HG03565 (cell line): ENCODE measurements at regions not wholly inside any gene's neighbourhood (a gene's known extent, or its start where the extent isn't known, plus 50 kb on each side); places are given as distances from the start of the nearest gene placed in this dataset.

Experiments
- ATAC-seq: cut with Tn5 transposase; IDR thresholded peaks from one replicate; pipeline ENCODE4 v1.9.1; 2021; ENCODE audit warnings: mild to moderate bottlenecking, moderate library complexity; ENCODE audit not compliant: unreplicated experiment

- ATAC-seq = no peak
These were observed 52.2 kb upstream of the ZC3H15 start for GRCh38 chr2:186433777-186434432.
